ENCODE measurements at regions not wholly inside any gene's neighbourhood (a gene's known extent, or its start where the extent isn't known, plus 50 kb on each side); places are given as distances from the start of the nearest gene placed in this dataset.

DNA sequence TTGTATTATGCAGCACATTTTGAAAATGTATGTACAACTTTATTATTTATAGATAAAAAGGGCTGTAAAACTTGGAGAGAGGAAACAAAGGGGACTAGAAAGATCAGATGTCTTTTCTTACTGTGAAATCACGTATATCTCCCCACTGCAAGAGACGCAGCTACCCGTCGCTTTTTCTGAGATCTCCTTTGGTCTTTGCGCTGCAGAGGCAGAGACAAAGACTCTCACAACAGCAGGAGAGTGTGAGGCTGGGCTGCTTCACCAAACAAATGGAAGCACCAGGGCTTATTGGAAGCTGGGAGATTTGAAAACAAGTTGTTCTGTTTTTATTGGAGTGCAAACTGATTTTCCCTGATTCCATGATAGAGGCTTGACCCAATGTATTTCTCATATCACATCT lies 129.0 kb upstream of the PARD3B start:
- Histone ChIP-seq H3K23me2 (ENCODE audit: insufficient read length, low read depth, low read length, poor library complexity, severe bottlenecking) (no peaks in the 10 kb centered on the region), H4K5ac (ENCODE audit: insufficient read length, low read depth, low read length) (no peak overlapping the region), H4K8ac (replicated peaks; ENCODE audit: insufficient read length, low read depth, low read length) (no peak overlapping the region), H3K4me2 (ENCODE audit: insufficient read depth, insufficient read length, low read length) (no peak overlapping the region), H3K27ac (ENCODE audit: insufficient read length, low read depth, low read length) (no peak overlapping the region), H2BK20ac (ENCODE audit: low read depth, low read length, poor library complexity, severe bottlenecking) (no peak overlapping the region), H4K91ac (ENCODE audit: insufficient read length, low read depth, low read length) (no peak overlapping the region), H3K56ac (ENCODE audit: insufficient read length, low read depth, low read length) (no peak overlapping the region), H3K79me1 (ENCODE audit: insufficient read depth, low read depth, low read length, poor library complexity, severe bottlenecking) (no peaks in the 10 kb centered on the region), H3K14ac (ENCODE audit: insufficient read depth, low read length) (no peak overlapping the region), H2AFZ (ENCODE audit: low read length) (no peak overlapping the region), H3K18ac (ENCODE audit: insufficient read length, low read depth, low read length) (no peak overlapping the region), H3K23ac (ENCODE audit: insufficient read length, low read depth, low read length) (no peak overlapping the region), H3K4me1 (ENCODE audit: insufficient read depth, low read length) (no peaks in the 10 kb centered on the region), H4K20me1 (ENCODE audit: control insufficient read depth, insufficient read depth, insufficient read length) (no peaks in the 10 kb centered on the region), H2BK5ac (ENCODE audit: insufficient read length, low read length) (no peak overlapping the region), H3T11ph (ENCODE audit: low read length) (no peak overlapping the region), H2AK5ac (ENCODE audit: insufficient read length, low read length) (no peak overlapping the region), H3K27me3 (ENCODE audit: insufficient read depth, low read length) (no peaks in the 10 kb centered on the region), H2BK12ac (ENCODE audit: insufficient read length, low read depth, low read length) (no peak overlapping the region), H3K79me2 (ENCODE audit: insufficient read depth, low read length) (no peaks in the 10 kb centered on the region), H3K4ac (ENCODE audit: low read depth, low read length) (no peak overlapping the region), H2BK120ac (ENCODE audit: low read depth, low read length, poor library complexity, severe bottlenecking) (no peak overlapping the region), H3K9ac (ENCODE audit: extremely low read depth, insufficient read length, low read length) (no peak overlapping the region), H3K9me3 (ENCODE audit: control insufficient read depth, low read depth, low read length) (no peaks in the 10 kb centered on the region), H2BK15ac (ENCODE audit: low read depth, low read length) (no peak overlapping the region)
- TF ChIP-seq, protein P1, sequence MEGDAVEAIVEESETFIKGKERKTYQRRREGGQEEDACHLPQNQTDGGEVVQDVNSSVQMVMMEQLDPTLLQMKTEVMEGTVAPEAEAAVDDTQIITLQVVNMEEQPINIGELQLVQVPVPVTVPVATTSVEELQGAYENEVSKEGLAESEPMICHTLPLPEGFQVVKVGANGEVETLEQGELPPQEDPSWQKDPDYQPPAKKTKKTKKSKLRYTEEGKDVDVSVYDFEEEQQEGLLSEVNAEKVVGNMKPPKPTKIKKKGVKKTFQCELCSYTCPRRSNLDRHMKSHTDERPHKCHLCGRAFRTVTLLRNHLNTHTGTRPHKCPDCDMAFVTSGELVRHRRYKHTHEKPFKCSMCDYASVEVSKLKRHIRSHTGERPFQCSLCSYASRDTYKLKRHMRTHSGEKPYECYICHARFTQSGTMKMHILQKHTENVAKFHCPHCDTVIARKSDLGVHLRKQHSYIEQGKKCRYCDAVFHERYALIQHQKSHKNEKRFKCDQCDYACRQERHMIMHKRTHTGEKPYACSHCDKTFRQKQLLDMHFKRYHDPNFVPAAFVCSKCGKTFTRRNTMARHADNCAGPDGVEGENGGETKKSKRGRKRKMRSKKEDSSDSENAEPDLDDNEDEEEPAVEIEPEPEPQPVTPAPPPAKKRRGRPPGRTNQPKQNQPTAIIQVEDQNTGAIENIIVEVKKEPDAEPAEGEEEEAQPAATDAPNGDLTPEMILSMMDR (conservative IDR thresholded peaks at IDR 0.05) = no peak
- Mint-ChIP-seq H3K4me3 (no peak overlapping the region), H3K36me3 (ENCODE audit: insufficient read depth in 1 of 3, low read depth in 3 of 3) (peaks cover 14 to 27% (median 25%) of the 10 kb centered on the region in 3 experiments), H3K9me3 (peaks cover 28 to 35% of the 10 kb centered on the region in 2 experiments), H3K27ac (no peak overlapping the region), H3K27me3 (ENCODE audit: low read depth) (peaks cover 2% of the 10 kb centered on the region), H3K4me1 (no peaks in the 10 kb centered on the region)
- DNase-seq = no peak
- no CpG with 5 or more reads among the region's 5 CpGs for WGBS (ENCODE audit: extremely low coverage, insufficient read length, low lambda C conversion rate)

Measured in H9 (cell line).